ENCODE measurements at regions not wholly inside any gene's neighbourhood (a gene's known extent, or its start where the extent isn't known, plus 50 kb on each side); places are given as distances from the start of the nearest gene placed in this dataset.

DNA sequence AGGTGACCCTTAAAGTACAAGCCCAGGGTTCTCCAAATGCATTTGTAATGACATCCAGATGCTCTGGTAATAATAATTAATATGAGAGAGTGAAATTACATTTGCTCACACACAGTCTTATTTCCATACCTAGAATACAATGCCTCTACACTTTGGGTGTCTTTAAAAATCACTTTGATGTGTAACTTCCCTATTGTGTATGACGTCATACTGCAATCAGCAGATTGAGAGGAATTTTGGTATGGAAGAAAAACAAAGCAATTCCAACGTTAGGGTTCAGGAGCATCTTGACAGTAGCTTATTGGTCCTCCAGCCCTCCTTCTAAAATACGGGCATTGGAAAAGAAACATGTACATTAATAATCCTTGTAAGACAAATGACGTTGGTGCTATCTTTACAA is 670.6 kb upstream of the ZNF385D start:
- TF ChIP-seq, protein P1, sequence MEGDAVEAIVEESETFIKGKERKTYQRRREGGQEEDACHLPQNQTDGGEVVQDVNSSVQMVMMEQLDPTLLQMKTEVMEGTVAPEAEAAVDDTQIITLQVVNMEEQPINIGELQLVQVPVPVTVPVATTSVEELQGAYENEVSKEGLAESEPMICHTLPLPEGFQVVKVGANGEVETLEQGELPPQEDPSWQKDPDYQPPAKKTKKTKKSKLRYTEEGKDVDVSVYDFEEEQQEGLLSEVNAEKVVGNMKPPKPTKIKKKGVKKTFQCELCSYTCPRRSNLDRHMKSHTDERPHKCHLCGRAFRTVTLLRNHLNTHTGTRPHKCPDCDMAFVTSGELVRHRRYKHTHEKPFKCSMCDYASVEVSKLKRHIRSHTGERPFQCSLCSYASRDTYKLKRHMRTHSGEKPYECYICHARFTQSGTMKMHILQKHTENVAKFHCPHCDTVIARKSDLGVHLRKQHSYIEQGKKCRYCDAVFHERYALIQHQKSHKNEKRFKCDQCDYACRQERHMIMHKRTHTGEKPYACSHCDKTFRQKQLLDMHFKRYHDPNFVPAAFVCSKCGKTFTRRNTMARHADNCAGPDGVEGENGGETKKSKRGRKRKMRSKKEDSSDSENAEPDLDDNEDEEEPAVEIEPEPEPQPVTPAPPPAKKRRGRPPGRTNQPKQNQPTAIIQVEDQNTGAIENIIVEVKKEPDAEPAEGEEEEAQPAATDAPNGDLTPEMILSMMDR (IDR thresholded peaks at IDR 0.05): no peak
- Mint-ChIP-seq H3K4me3 (no peak overlapping the region), H3K27me3 (no peaks in the 10 kb centered on the region), H3K4me1 (ENCODE audit: low read depth) (no peaks in the 10 kb centered on the region), H3K9me3 (no peaks in the 10 kb centered on the region), H3K36me3 (ENCODE audit: low read depth) (no peaks in the 10 kb centered on the region), H3K27ac (no peak overlapping the region)
- ChIA-PET POLR2A (no interaction called here), CTCF (no interaction called here)
- Histone ChIP-seq H3K4me3 (ENCODE audit: low read length) (no peak overlapping the region), H3K27ac (ENCODE audit: low read depth in 1 of 2, low read length in 2 of 2) (no peak overlapping the region), H3K36me3 (ENCODE audit: insufficient read depth, low read length) (no peaks in the 10 kb centered on the region), H3K9me3 (ENCODE audit: control insufficient read depth in 1 of 2, insufficient read depth in 1 of 2, low read length in 2 of 2) (peaks cover 0 to 12% of the 10 kb centered on the region in 2 experiments), H3K27me3 (ENCODE audit: control insufficient read depth in 1 of 2, insufficient read depth in 2 of 2, low read length in 2 of 2) (no peaks in the 10 kb centered on the region), H3K4me1 (ENCODE audit: insufficient read depth, low read length) (no peaks in the 10 kb centered on the region)
- DNase-seq (no peak), ATAC-seq (ENCODE audit: poor library complexity) (no peak)
- intact Hi-C loops (cut with DNase I, micrococcal nuclease): no loop called here

DNA sequence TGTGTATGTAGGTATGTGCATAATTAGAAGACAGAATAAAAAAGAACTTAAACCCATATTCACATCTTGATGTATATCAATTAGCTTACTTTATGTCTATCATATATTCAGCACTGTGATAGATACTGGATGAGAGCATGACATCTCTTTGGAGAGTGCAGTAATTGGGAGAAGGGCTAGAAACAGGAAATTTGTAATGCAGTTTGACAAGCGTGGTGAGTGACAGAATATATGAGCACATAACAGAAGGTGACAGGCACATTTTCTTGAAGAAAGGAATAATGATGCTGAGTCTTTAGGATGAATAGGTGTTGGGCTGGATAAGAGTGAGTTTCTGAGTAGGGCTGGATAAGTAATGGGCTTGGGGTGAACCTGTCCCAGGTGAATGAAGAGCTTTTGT is 680.3 kb upstream of the ZNF385D start:
- Mint-ChIP-seq H3K4me1 (ENCODE audit: low read depth) (no peaks in the 10 kb centered on the region), H3K27ac (no peak overlapping the region), H3K4me3 (no peak overlapping the region), H3K27me3 (no peaks in the 10 kb centered on the region), H3K9me3 (peaks cover 8% of the 10 kb centered on the region), H3K36me3 (ENCODE audit: low read depth) (no peaks in the 10 kb centered on the region)
- ATAC-seq (ENCODE audit: poor library complexity): no peak
- H3K27me3 ChIP-seq (ENCODE audit: control insufficient read depth in 1 of 2, insufficient read depth in 2 of 2, low read length in 2 of 2): no peaks in the 10 kb centered on the region
- no peaks in the 10 kb centered on the region for H3K36me3 ChIP-seq (ENCODE audit: insufficient read depth, low read length)
- DNase-seq: no peak
- TF ChIP-seq, protein P1 (IDR thresholded peaks at IDR 0.05): no peak
- intact Hi-C loops (cut with DNase I, micrococcal nuclease): no loop called here
- H3K4me1 ChIP-seq (ENCODE audit: insufficient read depth, low read length): no peaks in the 10 kb centered on the region
- H3K4me3 ChIP-seq (ENCODE audit: low read length): no peak overlapping the region
- ChIA-PET POLR2A (no interaction called here), CTCF (no interaction called here)
- H3K27ac ChIP-seq (ENCODE audit: low read depth in 1 of 2, low read length in 2 of 2): no peak overlapping the region
- no peaks in the 10 kb centered on the region for H3K9me3 ChIP-seq (ENCODE audit: control insufficient read depth in 1 of 2, insufficient read depth in 1 of 2, low read length in 2 of 2)

DNA sequence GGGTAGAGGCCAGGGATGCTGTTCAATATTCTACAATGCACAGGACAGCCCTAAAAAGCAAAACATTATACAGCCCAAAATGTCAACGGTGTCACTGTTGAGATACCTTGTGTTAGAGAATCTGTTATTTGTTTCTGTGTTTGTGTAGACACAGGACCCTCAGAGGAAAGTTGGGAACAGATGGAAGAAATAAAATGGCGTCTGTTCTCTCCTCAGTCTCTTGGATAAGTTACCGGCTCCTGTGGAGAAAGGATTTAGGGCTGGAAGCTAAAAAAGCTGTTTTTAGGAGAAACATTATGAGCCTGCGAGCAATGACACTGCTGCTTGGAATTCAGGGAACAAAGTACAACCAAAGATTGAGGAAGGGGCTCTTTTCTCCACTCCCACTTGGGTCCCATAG is 688.6 kb upstream of the ZNF385D start:
- no peak overlapping the region for H3K4me3 Mint-ChIP-seq
- CTCF ChIA-PET: no interaction called here
- ATAC-seq (ENCODE audit: poor library complexity) (no peak), DNase-seq (no peak)
- H3K36me3 Mint-ChIP-seq (ENCODE audit: low read depth): no peaks in the 10 kb centered on the region
- no peaks in the 10 kb centered on the region for H3K4me1 Mint-ChIP-seq (ENCODE audit: low read depth)
- TF ChIP-seq, protein P1 (IDR thresholded peaks at IDR 0.05): no peak
- intact Hi-C loops (cut with DNase I, micrococcal nuclease): no loop called here
- no peak overlapping the region for H3K27ac Mint-ChIP-seq
- Histone ChIP-seq H3K4me1 (ENCODE audit: insufficient read depth, low read length) (no peaks in the 10 kb centered on the region), H3K4me3 (ENCODE audit: low read length) (no peak overlapping the region), H3K27ac (ENCODE audit: low read depth in 1 of 2, low read length in 2 of 2) (no peak overlapping the region), H3K9me3 (ENCODE audit: control insufficient read depth in 1 of 2, insufficient read depth in 1 of 2, low read length in 2 of 2) (peaks cover 0 to 4% of the 10 kb centered on the region in 2 experiments), H3K36me3 (ENCODE audit: insufficient read depth, low read length) (no peaks in the 10 kb centered on the region), H3K27me3 (ENCODE audit: control insufficient read depth in 1 of 2, insufficient read depth in 2 of 2, low read length in 2 of 2) (no peaks in the 10 kb centered on the region)
- peaks cover 5% of the 10 kb centered on the region for H3K9me3 Mint-ChIP-seq
- POLR2A ChIA-PET: no interaction called here
- H3K27me3 Mint-ChIP-seq: no peaks in the 10 kb centered on the region

Data from CD4-positive, alpha-beta T cell (primary cell).